H1 (cell line): ENCODE measurements at regions not wholly inside any gene's neighbourhood (a gene's known extent, or its start where the extent isn't known, plus 50 kb on each side); places are given as distances from the start of the nearest gene placed in this dataset.

ENCODE experiments used
- CTCF ChIA-PET: fragments of 300-600 bp; sonication (Branson Sonifier 250); formaldehyde crosslinking; loops from one replicate; lab custom pipeline; 2021; ENCODE audit not compliant: partially characterized antibody; lab: Charles Lee
- POLR2A ChIA-PET: fragments of 300-600 bp; sonication (Branson Sonifier 250); formaldehyde crosslinking; loops from one replicate; lab custom pipeline; 2021; ENCODE audit warnings: inconsistent platforms; ENCODE audit not compliant: partially characterized antibody; lab: Charles Lee
- DNase-seq, 2 experiments: peaks; one replicate each; pipeline versions ENCODE4 v3.0.0 to v3.0.0-alpha.2; 2010 to 2022; ENCODE audit warnings: low spot score in 2 of 2, low read depth in 1 of 2, mixed read lengths in 1 of 2
- FAIRE-seq: peaks from 2 replicates; lab custom pipeline; 2011; peaks lifted over from hg19 to GRCh38; lab: Jason Lieb, UNC
- H2AFZ ChIP-seq: 2 replicates; pipeline ENCODE4 v1.8.1; 2012; ENCODE audit warnings: low read length, inconsistent platforms
- H2AK5ac ChIP-seq: 2 replicates; pipeline ENCODE4 v1.6.1; 2013; ENCODE audit warnings: low read depth, low read length
- H2BK120ac ChIP-seq: replicated peaks from 2 replicates; pipeline ENCODE3; 2013; ENCODE audit warnings: low read depth, low read length, inconsistent platforms
- H2BK12ac ChIP-seq: 2 replicates; pipeline ENCODE4 v1.6.1; 2013; ENCODE audit warnings: low read depth, low read length
- H2BK15ac ChIP-seq: 2 replicates; pipeline ENCODE4 v1.6.1; 2013; ENCODE audit warnings: low read length
- H2BK20ac ChIP-seq: 2 replicates; pipeline ENCODE4 v1.6.1; 2013; ENCODE audit warnings: low read length
- H2BK5ac ChIP-seq: 2 replicates; pipeline ENCODE4 v1.6.1; 2013; ENCODE audit warnings: low read depth, low read length
- H3K14ac ChIP-seq: 2 replicates; pipeline ENCODE4 v1.6.1; 2013; ENCODE audit warnings: inconsistent platforms; ENCODE audit not compliant: insufficient read length
- H3K18ac ChIP-seq: 2 replicates; pipeline ENCODE4 v1.6.1; 2013; ENCODE audit warnings: low read length; ENCODE audit errors: extremely low read depth
- H3K23ac ChIP-seq: 2 replicates; pipeline ENCODE4 v1.6.1; 2013; ENCODE audit warnings: inconsistent platforms; ENCODE audit not compliant: insufficient read length
- H3K23me2 ChIP-seq: 2 replicates; pipeline ENCODE4 v1.6.1; 2013; ENCODE audit warnings: low read depth, low read length
- H3K27ac ChIP-seq: 2 replicates; pipeline ENCODE4 v1.6.1; 2011; ENCODE audit warnings: low read depth, low read length, inconsistent platforms
- H3K27me3 ChIP-seq, 4 experiments: replicated peaks in 1 of 4; 1 replicate in 1 of 4; 2 replicates in 3 of 4; pipeline versions ENCODE4 v1.6.1 to v1.8.1; 2011 to 2013; ENCODE audit warnings: low read length in 3 of 4, mild to moderate bottlenecking in 3 of 4, inconsistent platforms in 2 of 4, mixed read lengths in 2 of 4, moderate library complexity in 1 of 4; ENCODE audit not compliant: control insufficient read depth in 3 of 4, insufficient read depth in 3 of 4; ENCODE audit errors: extremely low read depth in 1 of 4
- H3K36me3 ChIP-seq, 4 experiments: 2 replicates each; pipeline versions ENCODE4 v1.6.1 to v1.8.1; 2011 to 2013; ENCODE audit warnings: mild to moderate bottlenecking in 4 of 4, low read length in 3 of 4, moderate library complexity in 2 of 4, control low read depth in 1 of 4, inconsistent platforms in 1 of 4; ENCODE audit not compliant: insufficient read depth in 4 of 4, control insufficient read depth in 2 of 4
- H3K4ac ChIP-seq: replicated peaks from 2 replicates; pipeline ENCODE3; 2013; ENCODE audit warnings: low read length, low read depth, mixed read lengths, inconsistent platforms; ENCODE audit not compliant: insufficient read length
- H3K4me1 ChIP-seq, 4 experiments: replicated peaks in 1 of 4; 1 replicate in 1 of 4; 2 replicates in 3 of 4; pipeline versions ENCODE4 v1.6.1 to v1.8.1; 2011 to 2013; ENCODE audit warnings: low read length in 3 of 4, inconsistent platforms in 2 of 4, mixed read lengths in 1 of 4; ENCODE audit not compliant: insufficient read depth in 4 of 4, control insufficient read depth in 3 of 4
- H3K4me2 ChIP-seq, 2 experiments: 2 replicates each; pipeline versions ENCODE4 v1.6.1 to v1.8.1; 2011 to 2013; ENCODE audit warnings: low read depth in 2 of 2, low read length in 2 of 2, control low read depth in 1 of 2, inconsistent platforms in 1 of 2, mild to moderate bottlenecking in 1 of 2; ENCODE audit not compliant: insufficient read depth in 1 of 2
- H3K4me3 ChIP-seq, 4 experiments: fragments of 200-600, 300-600 bp in 1 of 4; sonication (generic), shearing (Covaris generic), sonication (Bioruptor Twin) in 1 of 4; 2 replicates each; pipeline versions ENCODE4 v1.5.1 to v1.8.1; 2011 to 2016; ENCODE audit warnings: low read length in 4 of 4, low read depth in 3 of 4, control low read depth in 2 of 4, inconsistent platforms in 2 of 4, mild to moderate bottlenecking in 2 of 4, mixed read lengths in 1 of 4, moderate library complexity in 1 of 4; ENCODE audit not compliant: insufficient read depth in 2 of 4; ENCODE audit errors: extremely low read depth in 1 of 4
- H3K56ac ChIP-seq: replicated peaks from 2 replicates; pipeline ENCODE3; 2013; ENCODE audit warnings: low read depth, mild to moderate bottlenecking, mixed read lengths, low read length, inconsistent platforms; ENCODE audit not compliant: insufficient read length
- H3K79me1 ChIP-seq: 2 replicates; pipeline ENCODE4 v1.6.1; 2013; ENCODE audit warnings: low read depth, low read length, control low read depth
- H3K79me2 ChIP-seq, 2 experiments: 2 replicates each; pipeline versions ENCODE4 v1.6.1 to v1.8.1; 2012 to 2013; ENCODE audit warnings: low read length in 2 of 2, mild to moderate bottlenecking in 2 of 2, inconsistent platforms in 1 of 2; ENCODE audit not compliant: insufficient read depth in 2 of 2, control insufficient read depth in 1 of 2
- H3K9ac ChIP-seq, 4 experiments: replicated peaks in 1 of 4; 1 replicate in 1 of 4; 2 replicates in 3 of 4; pipeline versions ENCODE4 v1.6.1 to v1.8.1; 2011 to 2013; ENCODE audit warnings: low read depth in 3 of 4, low read length in 3 of 4, control low read depth in 2 of 4, mild to moderate bottlenecking in 2 of 4, moderate library complexity in 2 of 4, inconsistent platforms in 1 of 4; ENCODE audit errors: extremely low read depth in 1 of 4
- H3K9me3 ChIP-seq, 2 experiments: 2 replicates each; pipeline versions ENCODE4 v1.6.1 to v1.8.1; 2012 to 2013; ENCODE audit warnings: mild to moderate bottlenecking in 2 of 2, moderate library complexity in 2 of 2, control low read depth in 1 of 2, inconsistent platforms in 1 of 2, low read depth in 1 of 2, low read length in 1 of 2, mixed read lengths in 1 of 2; ENCODE audit not compliant: insufficient read depth in 2 of 2
- H4K20me1 ChIP-seq, 2 experiments: replicated peaks in 1 of 2; 2 replicates each; pipeline versions ENCODE3 to v1.8.1; 2011 to 2013; ENCODE audit warnings: inconsistent platforms in 2 of 2, low read length in 2 of 2, mild to moderate bottlenecking in 1 of 2; ENCODE audit not compliant: insufficient read depth in 2 of 2, control insufficient read depth in 1 of 2
- H4K5ac ChIP-seq: 2 replicates; pipeline ENCODE4 v1.6.1; 2013; ENCODE audit warnings: low read length, low read depth, mixed read lengths, inconsistent platforms; ENCODE audit not compliant: insufficient read length
- H4K8ac ChIP-seq: 2 replicates; pipeline ENCODE4 v1.8.0; 2013; ENCODE audit warnings: mild to moderate bottlenecking, moderate library complexity, low read length, inconsistent platforms; ENCODE audit not compliant: insufficient read depth; ENCODE audit errors: extremely low read depth
- H4K91ac ChIP-seq: replicated peaks from 2 replicates; pipeline ENCODE3; 2013; ENCODE audit warnings: low read length, mixed read lengths, inconsistent platforms; ENCODE audit not compliant: insufficient read length
- BRCA1 ChIP-seq: IDR thresholded peaks from 2 replicates; pipeline ENCODE4 v1.6.1; 2012; ENCODE audit warnings: low read depth, low read length, improper control_type of control experiment
- CBX5 ChIP-seq: fragments of 300-800, 300-1000 bp; sonication (generic); IDR thresholded peaks from 2 replicates; pipeline ENCODE4 v1.7.1; 2016; ENCODE audit warnings: antibody characterized with exemption, low read length, low read depth
- EGR1 ChIP-seq: IDR thresholded peaks from 2 replicates; pipeline ENCODE4 v1.6.1; 2011; ENCODE audit warnings: low read depth, low read length, borderline replicate concordance
- KDM1A ChIP-seq: fragments of 200-600, 300-600 bp; sonication (generic); IDR thresholded peaks from 2 replicates; pipeline ENCODE4 v1.7.1; 2016; ENCODE audit warnings: mild to moderate bottlenecking, low read length, borderline replicate concordance
- RFX5 ChIP-seq: IDR thresholded peaks from 2 replicates; pipeline ENCODE4 v1.6.1; 2011; ENCODE audit warnings: low read depth, low read length, improper control_type of control experiment, borderline replicate concordance
- RXRA ChIP-seq: IDR thresholded peaks from 2 replicates; pipeline ENCODE4 v1.6.1; 2011; ENCODE audit warnings: low read depth, mild to moderate bottlenecking, low read length, moderate library complexity; ENCODE audit not compliant: insufficient read depth
- SIN3A ChIP-seq, 2 experiments: IDR thresholded peaks in 1 of 2; conservative IDR thresholded peaks in 1 of 2; 2 replicates each; pipeline ENCODE4 v1.6.1; 2011 to 2012; ENCODE audit warnings: low read length in 2 of 2, improper control_type of control experiment in 1 of 2, low read depth in 1 of 2, mild to moderate bottlenecking in 1 of 2
- SIX5 ChIP-seq: IDR thresholded peaks from 2 replicates; pipeline ENCODE4 v1.6.1; 2011; ENCODE audit warnings: mild to moderate bottlenecking, low read depth, low read length
- SP1 ChIP-seq: IDR thresholded peaks from 2 replicates; pipeline ENCODE4 v1.6.1; 2011; ENCODE audit warnings: low read depth, low read length
- SP4 ChIP-seq: IDR thresholded peaks from 2 replicates; pipeline ENCODE4 v1.6.1; 2012; ENCODE audit warnings: low read length, inconsistent platforms
- SRF ChIP-seq: IDR thresholded peaks from 2 replicates; pipeline ENCODE4 v1.6.1; 2011; ENCODE audit warnings: mild to moderate bottlenecking, low read depth, low read length, moderate library complexity
- TAF7 ChIP-seq: optimal IDR thresholded peaks from 2 replicates; pipeline ENCODE3; 2011; ENCODE audit warnings: low read depth, mild to moderate bottlenecking, inconsistent platforms, low read length, moderate library complexity, borderline replicate concordance
- WGBS, 2 experiments: shearing (Covaris generic) in 1 of 2; methylation state at CpG; one replicate each; pipeline versions ENCODE4 v1.1.6 to v1.1.7; 2013 to 2015; ENCODE audit warnings: low lambda C conversion rate in 2 of 2, mixed read lengths in 2 of 2, inconsistent platforms in 1 of 2, low coverage in 1 of 2, missing lambda C conversion rate in 1 of 2; ENCODE audit not compliant: insufficient replicate concordance in 2 of 2, insufficient coverage in 1 of 2, insufficient read length in 1 of 2; ENCODE audit errors: extremely low coverage in 1 of 2, missing lambda C conversion rate in 1 of 2; 5-methylcytosine and 5-hydroxymethylcytosine counted together

DNA sequence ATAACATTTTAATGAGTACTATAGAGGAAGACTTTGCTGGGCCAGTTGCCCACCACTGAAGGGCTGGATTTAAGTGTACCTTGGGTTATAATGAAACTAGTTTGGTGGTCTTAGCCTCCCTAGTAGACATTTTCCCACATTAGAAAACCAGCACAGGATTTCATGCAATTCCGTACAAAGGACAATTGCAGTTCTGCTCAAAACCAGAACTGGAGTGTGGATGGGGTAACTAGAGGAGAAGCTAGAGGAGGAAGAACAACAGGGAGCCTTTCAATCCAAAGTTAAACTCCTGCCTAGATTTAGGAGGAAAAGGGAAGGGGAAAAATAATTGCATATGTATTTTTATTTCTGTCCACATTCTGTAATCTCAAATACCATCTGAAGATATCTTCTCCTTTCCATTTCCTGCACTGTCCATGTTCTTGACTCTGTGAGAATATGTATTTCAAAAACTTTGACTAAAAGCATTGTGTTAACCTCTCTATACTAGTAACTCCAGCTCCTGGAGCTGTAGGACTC, 97.5 kb upstream of the SSBP2 start:
- Histone ChIP-seq H3K27ac (no peak overlapping the region), H3K9me3 (no peaks in the 10 kb centered on the region), H2BK120ac (no peak overlapping the region), H3K4me3 (no peak overlapping the region), H3K79me1 (no peaks in the 10 kb centered on the region), H3K4me2 (no peak overlapping the region), H3K18ac (no peak overlapping the region), H4K91ac (no peak overlapping the region), H2BK12ac (no peak overlapping the region), H4K20me1 (no peaks in the 10 kb centered on the region), H3K9ac (no peak overlapping the region), H2BK20ac (0 out of 2 replicates have a peak overlapping the region, but pooled peaks have one; percentile 15), H2BK15ac (no peak overlapping the region), H4K5ac (no peak overlapping the region), H3K4ac (no peak overlapping the region), H2AFZ (no peak overlapping the region), H3K27me3 (no peaks in the 10 kb centered on the region), H3K56ac (no peak overlapping the region), H3K23ac (no peak overlapping the region), H2AK5ac (no peak overlapping the region), H2BK5ac (no peak overlapping the region), H3K23me2 (peaks cover 8% of the 10 kb centered on the region), H3K79me2 (no peaks in the 10 kb centered on the region), H4K8ac (no peak overlapping the region), H3K4me1 (peaks cover 11 to 17% (median 15%) of the 10 kb centered on the region in 4 experiments; a peak in 6 of 7 replicates), H3K36me3 (no peaks in the 10 kb centered on the region), H3K14ac (no peak overlapping the region)
- FAIRE-seq = no peak
- POLR2A ChIA-PET = interaction anchor here (1.2 to 8.0 kb wide), 2 partner anchors 57 to 96 kb away, joined by 4 to 157 read pairs; partner anchors contain the start of gene SSBP2
- 82% methylated on average over 1 of the region's 1 CpG; no CpG with 5 or more reads in 1 of the 2 experiments for WGBS, 2 experiments
- DNase-seq = no peak
- TF ChIP-seq CBX5 (no peak), SIX5 (no peak), RXRA (no peak), EGR1 (0 out of 2 replicates have a peak, but pooled peaks have one; percentile 16), SIN3A (conservative IDR thresholded peaks at IDR 0.05 in 1 of 2, IDR thresholded peaks at IDR 0.05 in 1 of 2; ENCODE audit: low read depth in 1 of 2, low read length in 2 of 2) (no peak), RFX5 (no peak), SP1 (peak; percentile 95), BRCA1 (no peak), KDM1A (no peak), SRF (no peak), SP4 (no peak), TAF7 (peak; percentile 17)
- CTCF ChIA-PET = interaction anchor here (1.0 to 4.5 kb wide), 6 partner anchors 9 to 317 kb away, joined by 3 to 42 read pairs (median 4); partner anchors contain the start of gene SSBP2
